Karpas-422 (cell line): ENCODE measurements at regions not wholly inside any gene's neighbourhood (a gene's known extent, or its start where the extent isn't known, plus 50 kb on each side); places are given as distances from the start of the nearest gene placed in this dataset.

ENCODE experiments used
- DNase-seq: peaks from one replicate; pipeline ENCODE4 v3.0.0-alpha.2; 2015
- H2AFZ ChIP-seq: fragments of 200-600 bp; sonication (generic); 2 replicates; pipeline ENCODE4 v1.6.1; 2014; ENCODE audit warnings: antibody characterized with exemption, low read length, mixed read lengths
- H3K27ac ChIP-seq: fragments of 200-600 bp; sonication (generic); 2 replicates; pipeline ENCODE4 v1.5.1; 2014; ENCODE audit warnings: mild to moderate bottlenecking, low read length, moderate library complexity
- H3K27me3 ChIP-seq: fragments of 200-600 bp; sonication (generic); 2 replicates; pipeline ENCODE4 v1.6.1; 2014; ENCODE audit warnings: low read length, mixed read lengths
- H3K36me3 ChIP-seq: fragments of 200-600 bp; sonication (generic); 2 replicates; pipeline ENCODE4 v1.6.1; 2014; ENCODE audit warnings: low read length, mixed read lengths; ENCODE audit not compliant: insufficient read depth
- H3K4me1 ChIP-seq: fragments of 200-600 bp; sonication (generic); 2 replicates; pipeline ENCODE4 v1.6.1; 2014; ENCODE audit warnings: mild to moderate bottlenecking, low read length, mixed read lengths
- H3K4me2 ChIP-seq: fragments of 200-600 bp; sonication (generic); 2 replicates; pipeline ENCODE4 v1.6.1; 2014; ENCODE audit warnings: low read length, low read depth, mild to moderate bottlenecking; ENCODE audit not compliant: poor library complexity, severe bottlenecking
- H3K4me3 ChIP-seq: fragments of 200-600 bp; sonication (generic); 2 replicates; pipeline ENCODE4 v1.5.1; 2014; ENCODE audit warnings: mild to moderate bottlenecking, antibody characterized with exemption, low read length, mixed read lengths
- H3K79me2 ChIP-seq: fragments of 200-600 bp; sonication (generic); 2 replicates; pipeline ENCODE4 v1.6.1; 2014; ENCODE audit warnings: mild to moderate bottlenecking, low read length, mixed read lengths
- H3K9ac ChIP-seq: fragments of 200-600 bp; sonication (generic); 2 replicates; pipeline ENCODE4 v1.6.0; 2014; ENCODE audit warnings: low read length
- H3K9me2 ChIP-seq: fragments of 200-600 bp; sonication (generic), shearing (Covaris generic); replicated peaks from 2 replicates; pipeline ENCODE4 v1.6.0; 2014; ENCODE audit warnings: mild to moderate bottlenecking, low read length, moderate library complexity; ENCODE audit not compliant: insufficient read depth
- H3K9me3 ChIP-seq: fragments of 300-700, 200-600 bp; sonication (generic); 2 replicates; pipeline ENCODE4 v1.6.1; 2014; ENCODE audit warnings: low read length, mixed read lengths
- H4K20me1 ChIP-seq: fragments of 200-600 bp; sonication (generic); 2 replicates; pipeline ENCODE4 v1.6.1; 2014; ENCODE audit warnings: mild to moderate bottlenecking, antibody characterized with exemption, low read length, low read depth; ENCODE audit not compliant: insufficient read depth

DNA sequence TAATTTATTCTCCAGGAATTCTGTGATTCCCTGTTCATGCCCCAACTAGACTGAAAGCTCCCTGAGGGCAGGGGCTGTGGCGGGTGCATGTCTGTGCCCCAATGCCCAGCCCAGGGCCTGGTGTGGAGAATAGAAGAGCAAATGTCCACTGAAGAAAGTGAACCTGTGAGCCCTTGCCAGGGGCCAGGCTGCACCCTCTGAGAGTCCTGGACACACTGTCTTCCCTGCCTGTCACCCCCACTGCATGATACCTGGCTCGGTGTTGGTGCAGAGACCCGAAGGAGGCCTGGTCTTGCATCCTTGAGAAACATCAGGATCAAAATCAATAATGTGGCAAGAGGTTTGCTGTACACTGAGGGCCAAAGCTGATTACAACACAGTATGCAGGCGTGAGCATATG lies 69.8 kb upstream of the RUNX3 start:
- Histone ChIP-seq H3K27ac (no peak overlapping the region), H3K27me3 (no peaks in the 10 kb centered on the region), H3K79me2 (no peaks in the 10 kb centered on the region), H3K9me3 (no peaks in the 10 kb centered on the region), H3K9ac (no peak overlapping the region), H3K4me2 (no peak overlapping the region), H3K36me3 (no peaks in the 10 kb centered on the region), H3K9me2 (no peaks in the 10 kb centered on the region), H4K20me1 (no peaks in the 10 kb centered on the region), H2AFZ (no peak overlapping the region), H3K4me3 (no peak overlapping the region), H3K4me1 (no peaks in the 10 kb centered on the region)
- no peak for DNase-seq

DNA sequence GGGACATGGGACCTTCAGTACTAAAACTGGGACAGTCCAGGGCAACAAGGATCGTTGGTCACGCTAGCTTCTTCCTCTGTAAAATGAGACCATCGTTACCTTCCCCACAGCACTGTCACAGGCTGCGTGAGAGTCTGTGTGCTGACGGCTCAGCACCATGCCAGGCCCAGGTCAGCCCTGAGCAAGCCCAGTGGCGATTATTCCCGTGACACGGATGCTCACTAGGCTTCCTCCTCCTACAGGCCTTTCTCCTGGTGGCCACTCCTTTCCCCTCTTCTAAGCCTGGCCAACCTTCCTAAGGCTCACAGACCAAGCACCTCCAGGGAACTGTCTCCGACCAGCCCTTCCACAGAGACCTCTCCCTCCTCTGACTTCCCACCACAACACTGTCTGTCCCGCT lies 69.3 kb upstream of the RUNX3 start:
- H3K79me2 ChIP-seq = no peaks in the 10 kb centered on the region
- H3K9ac ChIP-seq = no peak overlapping the region
- no peak overlapping the region for H3K4me2 ChIP-seq
- no peaks in the 10 kb centered on the region for H4K20me1 ChIP-seq
- H3K9me3 ChIP-seq = no peaks in the 10 kb centered on the region
- H3K27ac ChIP-seq = no peak overlapping the region
- H2AFZ ChIP-seq = no peak overlapping the region
- no peaks in the 10 kb centered on the region for H3K9me2 ChIP-seq
- no peaks in the 10 kb centered on the region for H3K27me3 ChIP-seq
- DNase-seq = no peak
- H3K36me3 ChIP-seq = no peaks in the 10 kb centered on the region
- H3K4me3 ChIP-seq = no peak overlapping the region
- H3K4me1 ChIP-seq = no peaks in the 10 kb centered on the region

DNA sequence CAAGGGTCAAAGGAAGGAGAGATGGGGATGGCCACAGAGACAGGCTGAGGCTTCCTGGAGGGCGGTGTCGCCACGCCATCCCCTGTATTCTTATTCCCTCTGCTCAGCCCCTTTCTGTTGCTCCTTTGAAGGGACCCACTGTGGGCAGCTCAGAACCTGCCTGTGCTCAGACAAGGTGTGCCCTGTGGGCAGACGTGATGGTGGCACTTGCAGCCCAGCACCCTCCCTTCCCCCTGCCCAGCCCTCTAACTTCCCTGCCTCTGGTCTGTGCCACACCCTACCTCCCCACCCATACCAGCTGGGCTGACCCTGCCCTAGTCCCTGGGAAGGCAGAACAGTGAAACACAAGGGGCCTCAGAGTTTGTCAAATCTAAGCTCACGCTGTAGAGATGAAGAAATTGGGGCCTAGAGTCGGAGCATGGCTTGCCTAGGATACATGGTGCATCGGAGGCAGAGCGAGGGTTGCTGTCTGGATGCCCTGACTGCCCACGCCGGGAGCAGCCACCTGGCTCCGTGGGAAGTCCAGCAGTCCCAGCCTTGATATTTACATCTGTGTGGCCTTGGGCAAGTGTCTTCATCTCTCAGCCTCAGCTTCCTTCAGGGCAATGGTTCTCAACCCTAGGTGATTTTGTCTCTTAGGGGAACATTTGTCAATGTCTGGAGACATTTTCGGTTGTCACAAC lies 68.6 kb upstream of the RUNX3 start:
- Histone ChIP-seq H4K20me1 (no peaks in the 10 kb centered on the region), H3K9me3 (no peaks in the 10 kb centered on the region), H3K27ac (no peak overlapping the region), H3K9ac (no peak overlapping the region), H3K9me2 (no peaks in the 10 kb centered on the region), H3K4me2 (no peak overlapping the region), H3K27me3 (no peaks in the 10 kb centered on the region), H2AFZ (no peak overlapping the region), H3K4me1 (no peaks in the 10 kb centered on the region), H3K36me3 (no peaks in the 10 kb centered on the region), H3K79me2 (no peaks in the 10 kb centered on the region), H3K4me3 (no peak overlapping the region)
- DNase-seq = no peak

DNA sequence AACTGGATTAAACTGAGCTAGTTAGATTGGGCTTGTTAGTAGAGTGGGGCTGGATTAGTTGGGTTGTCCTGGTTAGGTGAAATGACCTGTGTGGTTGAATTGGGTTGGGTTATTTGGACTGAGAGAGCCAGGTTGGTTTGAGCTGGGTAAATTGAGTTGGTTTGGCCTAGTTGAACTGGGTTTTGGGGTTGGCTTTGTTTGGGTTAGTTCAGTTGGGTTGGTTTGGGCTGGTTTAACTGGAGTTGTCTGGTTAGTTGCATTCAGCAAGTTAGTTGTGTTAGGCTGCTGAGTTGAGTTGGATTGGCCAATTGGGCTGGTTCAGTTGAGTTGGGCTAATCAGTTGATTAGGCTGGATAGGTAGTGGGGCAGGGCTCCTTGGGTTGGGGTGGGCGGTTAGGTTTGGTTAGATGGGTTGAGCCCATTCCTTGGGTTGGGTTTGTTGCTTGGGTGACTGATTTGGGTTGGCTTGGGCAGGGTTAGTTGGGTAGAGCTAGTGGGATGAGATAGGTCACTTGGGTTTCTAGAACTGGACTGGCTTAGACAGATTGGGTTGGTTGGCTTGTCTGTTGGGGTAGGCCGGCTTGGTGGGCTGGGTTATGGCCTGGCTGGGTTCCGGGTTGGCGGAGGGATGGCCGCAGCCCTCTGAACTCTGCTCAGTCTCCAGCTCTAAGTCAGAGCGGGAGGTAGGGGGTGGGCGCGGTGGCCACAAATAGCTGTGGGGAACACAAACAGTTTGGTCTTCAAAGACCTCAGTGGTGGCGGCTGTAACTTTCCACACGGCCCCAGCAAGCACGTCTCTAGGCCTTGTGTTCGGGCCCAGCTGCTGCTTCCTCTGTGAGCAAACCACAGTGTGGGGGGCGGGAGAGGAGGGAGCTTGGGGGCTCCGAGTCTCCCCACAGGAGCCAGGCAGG lies 67.2 kb upstream of the RUNX3 start:
- Histone ChIP-seq H3K4me2 (no peak overlapping the region), H4K20me1 (no peaks in the 10 kb centered on the region), H3K4me1 (no peaks in the 10 kb centered on the region), H3K36me3 (no peaks in the 10 kb centered on the region), H3K4me3 (no peak overlapping the region), H2AFZ (no peak overlapping the region), H3K27ac (no peak overlapping the region), H3K9ac (no peak overlapping the region), H3K27me3 (no peaks in the 10 kb centered on the region), H3K79me2 (no peaks in the 10 kb centered on the region), H3K9me2 (no peaks in the 10 kb centered on the region), H3K9me3 (no peaks in the 10 kb centered on the region)
- DNase-seq = no peak

DNA sequence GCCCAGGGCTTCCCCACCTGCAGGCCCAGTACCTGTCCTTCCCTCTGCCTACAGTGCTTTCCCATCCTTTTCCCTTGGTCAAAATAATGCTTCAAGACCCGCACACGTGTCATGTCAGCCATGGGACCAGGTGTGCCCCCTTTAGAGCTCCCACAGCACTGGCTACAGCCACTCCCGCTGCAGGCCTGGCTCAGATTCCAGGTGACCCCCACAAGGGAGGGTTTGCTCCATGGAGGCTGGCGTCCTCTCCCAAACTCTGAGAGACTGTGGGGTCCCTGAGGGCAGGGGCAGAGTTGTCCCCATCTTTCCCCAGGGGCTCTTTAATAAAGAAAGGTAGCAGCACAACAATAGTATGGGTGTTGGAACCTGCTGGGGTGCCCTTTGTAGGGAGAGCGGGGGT lies 66.4 kb upstream of the RUNX3 start:
- H4K20me1 ChIP-seq = no peaks in the 10 kb centered on the region
- H3K9me2 ChIP-seq = no peaks in the 10 kb centered on the region
- H3K36me3 ChIP-seq = no peaks in the 10 kb centered on the region
- H3K4me1 ChIP-seq = no peaks in the 10 kb centered on the region
- no peak for DNase-seq
- H3K9ac ChIP-seq = no peak overlapping the region
- H3K4me2 ChIP-seq = no peak overlapping the region
- no peaks in the 10 kb centered on the region for H3K27me3 ChIP-seq
- H2AFZ ChIP-seq = no peak overlapping the region
- H3K4me3 ChIP-seq = no peak overlapping the region
- H3K9me3 ChIP-seq = no peaks in the 10 kb centered on the region
- H3K27ac ChIP-seq = no peak overlapping the region
- H3K79me2 ChIP-seq = no peaks in the 10 kb centered on the region

DNA sequence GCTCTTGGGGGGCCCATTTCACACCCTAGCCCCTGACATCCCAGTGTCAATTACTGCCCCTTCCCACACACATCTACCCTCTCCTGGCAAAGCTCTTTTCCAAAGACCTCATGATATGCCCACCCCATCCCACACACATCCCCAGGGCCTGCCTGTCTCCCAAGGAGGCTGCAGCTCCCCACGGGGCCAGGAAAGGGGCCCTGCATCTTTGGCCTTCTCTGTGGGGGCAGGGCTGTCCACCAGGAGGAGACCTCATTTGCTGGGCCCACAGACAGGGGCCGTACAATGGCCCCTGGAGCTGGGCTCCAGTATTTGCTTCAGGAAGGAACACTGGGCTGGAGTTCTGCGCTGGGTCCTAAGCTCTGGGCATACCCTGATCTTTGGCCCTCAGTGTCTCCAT lies 65.6 kb upstream of the RUNX3 start:
- no peak overlapping the region for H3K27ac ChIP-seq
- H2AFZ ChIP-seq = no peak overlapping the region
- H3K27me3 ChIP-seq = no peaks in the 10 kb centered on the region
- no peaks in the 10 kb centered on the region for H3K4me1 ChIP-seq
- H3K4me3 ChIP-seq = no peak overlapping the region
- H3K36me3 ChIP-seq = no peaks in the 10 kb centered on the region
- no peaks in the 10 kb centered on the region for H3K9me3 ChIP-seq
- H3K79me2 ChIP-seq = no peaks in the 10 kb centered on the region
- no peak for DNase-seq
- no peak overlapping the region for H3K9ac ChIP-seq
- no peaks in the 10 kb centered on the region for H4K20me1 ChIP-seq
- no peak overlapping the region for H3K4me2 ChIP-seq
- no peaks in the 10 kb centered on the region for H3K9me2 ChIP-seq

DNA sequence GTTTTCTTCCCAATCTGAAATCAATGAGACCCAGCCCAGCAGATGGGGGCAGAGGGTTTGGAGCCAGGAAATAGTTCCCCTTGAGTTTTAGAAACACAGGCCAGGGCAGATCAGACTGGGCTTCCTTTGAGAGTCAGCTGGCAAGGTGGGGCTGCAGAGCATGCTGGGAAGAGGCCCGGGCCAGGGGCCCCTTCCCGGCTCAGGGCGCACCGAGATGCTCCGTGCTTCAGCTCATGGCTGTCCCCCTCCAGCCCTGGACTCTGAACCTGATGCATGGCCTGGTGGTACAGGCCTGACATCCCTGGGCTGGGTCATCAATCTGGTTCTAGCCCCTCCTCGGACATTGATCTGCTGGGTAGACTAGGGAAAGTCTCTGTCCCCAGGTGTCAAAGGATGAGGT lies 65.1 kb upstream of the RUNX3 start:
- Histone ChIP-seq H3K9me2 (no peaks in the 10 kb centered on the region), H3K36me3 (no peaks in the 10 kb centered on the region), H3K9me3 (no peaks in the 10 kb centered on the region), H3K4me1 (no peaks in the 10 kb centered on the region), H3K27me3 (no peaks in the 10 kb centered on the region), H3K27ac (no peak overlapping the region), H3K79me2 (no peaks in the 10 kb centered on the region), H4K20me1 (no peaks in the 10 kb centered on the region), H3K4me2 (no peak overlapping the region), H3K4me3 (no peak overlapping the region), H3K9ac (no peak overlapping the region), H2AFZ (no peak overlapping the region)
- DNase-seq = no peak

DNA sequence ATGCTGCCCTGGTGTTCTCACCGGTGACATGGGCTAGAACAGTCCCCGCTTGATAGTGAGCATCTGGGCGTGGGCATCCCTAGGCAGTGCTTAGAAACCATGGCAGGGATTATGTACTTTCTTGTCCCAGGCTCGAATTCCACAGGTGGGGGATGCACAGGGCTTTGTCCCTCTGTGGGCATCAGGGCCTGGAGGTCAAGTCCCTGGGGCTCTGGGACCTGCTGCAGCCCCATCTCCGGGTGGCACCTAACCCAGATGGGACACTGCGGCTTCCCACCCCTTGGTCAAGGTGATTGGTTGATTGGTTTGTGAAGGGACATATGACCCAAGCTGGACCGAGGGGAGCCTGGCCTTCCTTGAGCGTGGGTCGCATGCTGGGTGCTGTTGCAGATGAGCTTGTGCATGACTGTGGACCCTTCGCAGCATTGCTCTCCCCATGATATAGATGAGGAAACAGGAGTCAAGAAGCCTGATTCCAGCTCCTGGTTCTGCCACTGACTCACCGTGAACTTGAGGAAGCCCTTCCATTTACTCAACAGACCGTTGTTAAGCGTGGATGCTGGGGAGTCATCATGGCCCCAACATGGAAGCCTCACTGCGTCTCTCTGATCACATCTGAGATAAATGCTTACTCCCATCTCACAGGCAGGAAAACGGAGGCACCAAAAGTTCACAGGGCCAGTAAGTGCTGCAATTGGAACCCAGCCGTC lies 64.0 kb upstream of the RUNX3 start:
- no peaks in the 10 kb centered on the region for H3K36me3 ChIP-seq
- H2AFZ ChIP-seq = no peak overlapping the region
- H3K9me2 ChIP-seq = no peaks in the 10 kb centered on the region
- no peaks in the 10 kb centered on the region for H3K27me3 ChIP-seq
- no peaks in the 10 kb centered on the region for H3K9me3 ChIP-seq
- no peak overlapping the region for H3K4me3 ChIP-seq
- H3K4me1 ChIP-seq = no peaks in the 10 kb centered on the region
- H3K79me2 ChIP-seq = no peaks in the 10 kb centered on the region
- H4K20me1 ChIP-seq = no peaks in the 10 kb centered on the region
- H3K9ac ChIP-seq = no peak overlapping the region
- no peak overlapping the region for H3K4me2 ChIP-seq
- H3K27ac ChIP-seq = no peak overlapping the region
- DNase-seq = no peak
